ENCODE measurements at regions not wholly inside any gene's neighbourhood (a gene's known extent, or its start where the extent isn't known, plus 50 kb on each side); places are given as distances from the start of the nearest gene placed in this dataset.

DNA sequence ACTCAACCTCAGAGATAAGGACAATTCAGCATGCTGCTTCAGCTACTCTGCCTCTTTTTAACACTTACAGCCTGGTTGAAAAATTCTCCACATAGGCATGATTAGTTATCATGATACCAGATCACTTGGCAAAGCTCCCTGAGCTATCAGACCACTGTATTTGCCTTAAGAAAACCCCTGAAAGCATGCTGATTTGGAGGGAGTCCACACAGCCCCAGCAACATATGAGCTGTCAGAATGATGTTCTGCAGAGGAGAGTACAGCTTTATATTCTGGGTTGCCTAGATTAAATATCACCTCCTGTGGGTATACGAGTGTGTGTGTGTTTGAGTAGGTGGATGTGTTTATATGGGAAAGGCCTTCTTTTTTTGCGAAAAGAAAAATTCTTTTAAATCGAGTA lies 170.2 kb upstream of the CHRM2 start:
- intact Hi-C loops (cut with micrococcal nuclease) = no loop called here
- no peak overlapping the region for H3K4me2 ChIP-seq (ENCODE audit: low read length)
- H2AFZ ChIP-seq (ENCODE audit: low read length) = no peak overlapping the region
- H3K9me3 ChIP-seq (ENCODE audit: low read length) = no peaks in the 10 kb centered on the region
- no TSS peak for BruUV-seq (replicated peaks)
- H3K36me3 ChIP-seq (ENCODE audit: low read depth, low read length) = no peaks in the 10 kb centered on the region
- H3K79me2 ChIP-seq (ENCODE audit: low read length) = no peaks in the 10 kb centered on the region
- no peak overlapping the region for H3K27ac ChIP-seq (ENCODE audit: low read length)
- no peaks in the 10 kb centered on the region for H3K9me2 ChIP-seq (replicated peaks; ENCODE audit: low read length)
- no peak for TF ChIP-seq EZH2phosphoT487 (IDR thresholded peaks at IDR 0.05; ENCODE audit: borderline replicate concordance, low read length)
- TF ChIP-seq EZH2 (IDR thresholded peaks at IDR 0.05; ENCODE audit: low read length, unreplicated experiment) = no peak
- TF ChIP-seq, protein P1, sequence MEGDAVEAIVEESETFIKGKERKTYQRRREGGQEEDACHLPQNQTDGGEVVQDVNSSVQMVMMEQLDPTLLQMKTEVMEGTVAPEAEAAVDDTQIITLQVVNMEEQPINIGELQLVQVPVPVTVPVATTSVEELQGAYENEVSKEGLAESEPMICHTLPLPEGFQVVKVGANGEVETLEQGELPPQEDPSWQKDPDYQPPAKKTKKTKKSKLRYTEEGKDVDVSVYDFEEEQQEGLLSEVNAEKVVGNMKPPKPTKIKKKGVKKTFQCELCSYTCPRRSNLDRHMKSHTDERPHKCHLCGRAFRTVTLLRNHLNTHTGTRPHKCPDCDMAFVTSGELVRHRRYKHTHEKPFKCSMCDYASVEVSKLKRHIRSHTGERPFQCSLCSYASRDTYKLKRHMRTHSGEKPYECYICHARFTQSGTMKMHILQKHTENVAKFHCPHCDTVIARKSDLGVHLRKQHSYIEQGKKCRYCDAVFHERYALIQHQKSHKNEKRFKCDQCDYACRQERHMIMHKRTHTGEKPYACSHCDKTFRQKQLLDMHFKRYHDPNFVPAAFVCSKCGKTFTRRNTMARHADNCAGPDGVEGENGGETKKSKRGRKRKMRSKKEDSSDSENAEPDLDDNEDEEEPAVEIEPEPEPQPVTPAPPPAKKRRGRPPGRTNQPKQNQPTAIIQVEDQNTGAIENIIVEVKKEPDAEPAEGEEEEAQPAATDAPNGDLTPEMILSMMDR (conservative IDR thresholded peaks at IDR 0.05; ENCODE audit: low read depth, low read length) = no peak
- H3K4me1 ChIP-seq (ENCODE audit: insufficient read depth, low read length) = no peaks in the 10 kb centered on the region
- DNase-seq = no peak
- H3K9ac ChIP-seq (ENCODE audit: low read length) = no peak overlapping the region
- no peak overlapping the region for H3K4me3 ChIP-seq (ENCODE audit: low read length)
- ChIA-PET CTCF (no interaction called here), POLR2A (ENCODE audit: unreplicated experiment) (no interaction called here)
- H3F3A ChIP-seq (ENCODE audit: low read length, unreplicated experiment) = no peaks in the 10 kb centered on the region
- no peaks in the 10 kb centered on the region for H4K20me1 ChIP-seq (ENCODE audit: low read length)
- H3K27me3 ChIP-seq (ENCODE audit: low read length) = 0 out of 2 replicates have a peak, but pooled peaks cover 5% of the 10 kb centered on the region
- ATAC-seq = no peak

DNA sequence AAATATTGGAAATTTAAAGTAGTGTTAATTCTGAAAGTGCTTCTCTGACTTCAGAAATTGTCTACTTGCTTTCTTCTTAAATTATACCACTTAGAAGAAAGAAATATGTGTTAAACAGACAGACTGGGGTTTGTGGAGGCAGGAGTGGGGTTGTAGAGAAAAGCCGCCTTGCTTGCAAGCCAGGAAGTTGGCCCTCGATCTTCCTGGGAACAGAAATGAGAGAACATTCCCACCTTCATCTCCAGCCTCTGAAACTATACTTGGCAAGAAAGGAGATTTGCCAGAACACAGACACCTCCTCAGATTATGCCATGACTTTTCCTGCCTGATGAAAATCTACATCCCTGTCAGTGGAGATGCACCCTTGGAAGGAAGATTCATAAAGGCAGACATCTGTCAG lies 171.2 kb upstream of the CHRM2 start:
- ChIA-PET POLR2A (ENCODE audit: unreplicated experiment) (no interaction called here), CTCF (no interaction called here)
- BruUV-seq (replicated peaks) = no TSS peak
- Histone ChIP-seq H3K79me2 (ENCODE audit: low read length) (no peaks in the 10 kb centered on the region), H3K4me2 (ENCODE audit: low read length) (no peak overlapping the region), H3K9me3 (ENCODE audit: low read length) (no peaks in the 10 kb centered on the region), H3K27me3 (ENCODE audit: low read length) (0 out of 2 replicates have a peak, but pooled peaks cover 7% of the 10 kb centered on the region), H3K4me1 (ENCODE audit: insufficient read depth, low read length) (no peaks in the 10 kb centered on the region), H2AFZ (ENCODE audit: low read length) (no peak overlapping the region), H3K27ac (ENCODE audit: low read length) (no peak overlapping the region), H3K4me3 (ENCODE audit: low read length) (no peak overlapping the region), H3K9me2 (replicated peaks; ENCODE audit: low read length) (no peaks in the 10 kb centered on the region), H3K36me3 (ENCODE audit: low read depth, low read length) (no peaks in the 10 kb centered on the region), H3F3A (ENCODE audit: low read length, unreplicated experiment) (no peaks in the 10 kb centered on the region), H3K9ac (ENCODE audit: low read length) (no peak overlapping the region), H4K20me1 (ENCODE audit: low read length) (no peaks in the 10 kb centered on the region)
- TF ChIP-seq, protein P1 (conservative IDR thresholded peaks at IDR 0.05; ENCODE audit: low read depth, low read length) = no peak
- intact Hi-C loops (cut with micrococcal nuclease) = no loop called here
- no peak for ATAC-seq
- DNase-seq = no peak

DNA sequence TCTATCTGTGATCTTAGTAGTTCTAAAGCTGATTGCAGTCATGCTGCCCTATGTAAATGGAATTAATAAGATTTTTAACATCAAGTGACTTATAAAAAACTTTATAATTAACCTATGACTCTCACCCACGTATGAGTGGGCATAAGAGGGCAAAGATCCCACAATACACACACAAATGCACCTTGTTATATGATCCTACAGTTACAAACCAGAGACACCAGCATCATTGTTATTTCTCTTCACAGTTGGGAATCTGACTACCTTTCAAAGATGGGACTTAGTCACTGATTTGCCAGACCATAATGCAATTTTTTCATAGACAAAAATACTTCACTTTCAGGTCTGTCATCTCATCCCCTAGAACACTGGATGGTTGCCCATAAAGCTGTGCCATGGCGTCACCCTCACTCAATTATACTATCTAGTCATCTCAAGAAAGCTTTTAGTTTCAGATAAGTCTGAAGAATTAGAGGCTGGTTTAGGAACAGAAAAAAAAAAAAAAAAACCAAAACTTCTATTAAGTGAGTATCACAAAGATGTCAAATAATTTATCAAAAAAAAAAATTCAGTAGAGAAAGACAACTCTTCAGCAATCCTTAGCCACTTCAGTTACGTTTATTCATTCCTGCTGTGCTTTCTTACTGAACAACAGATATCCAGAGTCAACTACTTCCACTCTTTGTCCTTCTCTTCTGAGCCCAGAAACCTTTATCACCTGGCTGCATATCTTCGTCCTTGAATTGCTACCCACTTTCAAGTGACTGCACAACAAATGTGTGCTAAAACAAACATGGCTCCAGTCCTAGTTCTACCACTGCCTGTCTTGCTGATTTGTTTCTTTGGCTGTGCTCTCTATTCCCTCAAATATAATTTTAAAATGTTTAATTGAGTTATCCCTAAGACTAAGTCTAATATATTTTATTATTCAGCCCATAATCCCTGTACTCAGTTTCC lies 175.0 kb upstream of the CHRM2 start:
- CTCF ChIA-PET = no interaction called here
- H3K4me1 ChIP-seq (ENCODE audit: insufficient read depth, low read length) = no peaks in the 10 kb centered on the region
- no peaks in the 10 kb centered on the region for H3K9me3 ChIP-seq (ENCODE audit: low read length)

More for the DNA sequence above, 175.0 kb upstream of the CHRM2 start:
- intact Hi-C loops (cut with micrococcal nuclease) = no loop called here
- Histone ChIP-seq H3F3A (ENCODE audit: low read length, unreplicated experiment) (no peaks in the 10 kb centered on the region), H3K27me3 (ENCODE audit: low read length) (peaks cover 17% of the 10 kb centered on the region; the same call in 1 of the 2 replicates), H4K20me1 (ENCODE audit: low read length) (no peaks in the 10 kb centered on the region), H3K4me2 (ENCODE audit: low read length) (no peak overlapping the region), H3K9ac (ENCODE audit: low read length) (no peak overlapping the region), H3K4me3 (ENCODE audit: low read length) (no peak overlapping the region), H3K79me2 (ENCODE audit: low read length) (no peaks in the 10 kb centered on the region), H2AFZ (ENCODE audit: low read length) (no peak overlapping the region), H3K36me3 (ENCODE audit: low read depth, low read length) (no peaks in the 10 kb centered on the region), H3K9me2 (replicated peaks; ENCODE audit: low read length) (no peaks in the 10 kb centered on the region), H3K27ac (ENCODE audit: low read length) (no peak overlapping the region)
- POLR2A ChIA-PET (ENCODE audit: unreplicated experiment) = no interaction called here
- DNase-seq (no peak), ATAC-seq (no peak)
- TF ChIP-seq EZH2phosphoT487 (IDR thresholded peaks at IDR 0.05; ENCODE audit: borderline replicate concordance, low read length) (no peak), EZH2 (IDR thresholded peaks at IDR 0.05; ENCODE audit: low read length, unreplicated experiment) (no peak)
- TF ChIP-seq, protein P1 (conservative IDR thresholded peaks at IDR 0.05; ENCODE audit: low read depth, low read length) = no peak
- BruUV-seq (replicated peaks) = no TSS peak
